A549 (cell line): ENCODE measurements at regions not wholly inside any gene's neighbourhood (a gene's known extent, or its start where the extent isn't known, plus 50 kb on each side); places are given as distances from the start of the nearest gene placed in this dataset.

Source experiments
- CTCF ChIP-seq: fragments of >200 bp; sonication (Bioruptor Twin); formaldehyde crosslinking; IDR thresholded peaks from 3 replicates; pipeline ENCODE4 v1.5.1; 2016
- MAX ChIP-seq: IDR thresholded peaks from 2 replicates; pipeline ENCODE4 v1.6.1; 2012
- POLR2A ChIP-seq: IDR thresholded peaks from 2 replicates; pipeline ENCODE4 v1.6.1; 2012; ENCODE audit warnings: mild to moderate bottlenecking, low read length
- RAD21 ChIP-seq, 2 experiments: fragments of >200 bp in 1 of 2; sonication (Bioruptor Twin) in 1 of 2; formaldehyde crosslinking in 1 of 2; IDR thresholded peaks in 1 of 2; conservative IDR thresholded peaks in 1 of 2; 2 replicates in 1 of 2; 3 replicates in 1 of 2; pipeline ENCODE4 v1.6.1; 2012 to 2018; ENCODE audit warnings: inconsistent platforms in 1 of 2
- REST ChIP-seq: fragments of 200-600 bp; sonication (generic); IDR thresholded peaks from 2 replicates; pipeline ENCODE4 v1.6.1; 2016; ENCODE audit warnings: antibody characterized with exemption, mild to moderate bottlenecking, moderate library complexity

- TF ChIP-seq REST (no peak), CTCF (no peak), MAX (no peak), RAD21 (conservative IDR thresholded peaks at IDR 0.05 in 1 of 2, IDR thresholded peaks at IDR 0.05 in 1 of 2) (no peak), POLR2A (no peak)
Measured at GRCh38 chr4:149993030-149993429, 85.2 kb upstream of the DCLK2 start.
